HepG2 (cell line): ENCODE measurements at regions not wholly inside any gene's neighbourhood (a gene's known extent, or its start where the extent isn't known, plus 50 kb on each side); places are given as distances from the start of the nearest gene placed in this dataset.
"Not testable (repeated sequence)": the region's sequence is repeated elsewhere in the genome, so short reads cannot be mapped to it uniquely, and the experiment has no call there.

ENCODE experiments used
- ATAC-seq: fragments of 200-7000 bp; cut with Tn5 transposase; 3 replicates; pipeline ENCODE4 v1.9.1; 2020; ENCODE audit warnings: mild to moderate bottlenecking, moderate library complexity
- BruUV-seq: library from RNA; stranded (reverse); fragments of 400-500 nt; replicated peaks from 2 replicates; lab custom pipeline; 2021; lab: Mats Ljungman, UMichigan
- CTCF ChIA-PET: fragments of 300-600 bp; formaldehyde crosslinking; extraction: SDS; loops from one replicate; lab custom pipeline; 2021; ENCODE audit warnings: low total read pairs, inconsistent platforms, low intra/inter-chr PET ratio; lab: Yijun Ruan, JAX
- POLR2A ChIA-PET: fragments of 350-600 bp; sonication (Branson Sonifier 250); formaldehyde crosslinking; loops from one replicate; lab custom pipeline; 2020; ENCODE audit warnings: antibody characterized with exemption, inconsistent platforms; lab: Yijun Ruan, JAX
- DNase-seq: peaks from one replicate; pipeline ENCODE4 v3.0.0-alpha.2; 2015; ENCODE audit warnings: low spot score
- FAIRE-seq: peaks from 3 replicates; lab custom pipeline; 2011; peaks lifted over from hg19 to GRCh38; lab: Jason Lieb, UNC
- H2AFZ ChIP-seq: one replicate; pipeline ENCODE4 v1.6.1; 2011; ENCODE audit warnings: low read length, inconsistent platforms
- H3K27ac ChIP-seq: fragments of 300-600 bp; 3 replicates; pipeline ENCODE4 v1.8.0; 2011; ENCODE audit warnings: mixed run types, mild to moderate bottlenecking, mixed read lengths, low read length, inconsistent platforms; ENCODE audit not compliant: insufficient read depth; ENCODE audit errors: extremely low read length
- H3K27me3 ChIP-seq, 2 experiments: fragments of 200-600 bp in 1 of 2; 2 replicates in 1 of 2; 3 replicates in 1 of 2; pipeline versions ENCODE4 v1.6.0 to v1.8.0; 2011; ENCODE audit warnings: low read length in 2 of 2, mild to moderate bottlenecking in 2 of 2, moderate library complexity in 2 of 2, inconsistent platforms in 1 of 2; ENCODE audit not compliant: insufficient read depth in 2 of 2, control insufficient read depth in 1 of 2
- H3K36me3 ChIP-seq, 2 experiments: fragments of 200-600 bp in 1 of 2; replicated peaks in 1 of 2; 2 replicates in 1 of 2; 3 replicates in 1 of 2; pipeline versions ENCODE4 v1.5.1 to v1.8.0; 2011; ENCODE audit warnings: low read length in 2 of 2, inconsistent platforms in 1 of 2; ENCODE audit not compliant: insufficient read depth in 2 of 2, control insufficient read depth in 1 of 2
- H3K4me1 ChIP-seq: 2 replicates; pipeline ENCODE4 v1.5.1; 2012; ENCODE audit warnings: low read length, inconsistent platforms; ENCODE audit not compliant: insufficient read depth
- H3K4me2 ChIP-seq: 2 replicates; pipeline ENCODE4 v1.6.0; 2011; ENCODE audit warnings: low read depth, low read length, inconsistent platforms
- H3K4me3 ChIP-seq, 3 experiments: fragments of 200-600 bp in 1 of 3; sonication (generic), shearing (Covaris generic) in 1 of 3; replicated peaks in 1 of 3; 2 replicates each; pipeline ENCODE4 v1.5.1; 2011 to 2016; ENCODE audit warnings: low read length in 3 of 3, inconsistent platforms in 2 of 3, low read depth in 2 of 3, mild to moderate bottlenecking in 2 of 3, control low read depth in 1 of 3, mixed read lengths in 1 of 3; ENCODE audit not compliant: insufficient read depth in 1 of 3
- H3K79me2 ChIP-seq: one replicate; pipeline ENCODE4 v1.6.1; 2011; ENCODE audit warnings: low read length, inconsistent platforms; ENCODE audit not compliant: insufficient read depth
- H3K9ac ChIP-seq: 2 replicates; pipeline ENCODE4 v1.6.0; 2011; ENCODE audit warnings: mild to moderate bottlenecking, low read depth, low read length, inconsistent platforms; ENCODE audit not compliant: insufficient read depth
- H3K9me3 ChIP-seq: 2 replicates; pipeline ENCODE4 v1.5.1; 2012; ENCODE audit warnings: mild to moderate bottlenecking, low read length
- H4K20me1 ChIP-seq: 2 replicates; pipeline ENCODE4 v1.6.0; 2011; ENCODE audit warnings: inconsistent platforms, mild to moderate bottlenecking, low read length, moderate library complexity; ENCODE audit not compliant: insufficient read depth
- FOXK2 ChIP-seq: fragments of 450-650 bp; IDR thresholded peaks from 2 replicates; pipeline ENCODE4 v1.6.1; 2016
- HNRNPK ChIP-seq: fragments of 200-400 bp; formaldehyde crosslinking; IDR thresholded peaks from 2 replicates; pipeline ENCODE4 v1.6.1; 2018; ENCODE audit warnings: low read length, low read depth, moderate library complexity, mild to moderate bottlenecking; ENCODE audit not compliant: poor library complexity, severe bottlenecking
- PHF21A ChIP-seq: sonication (generic); formaldehyde crosslinking; IDR thresholded peaks from 2 replicates; pipeline ENCODE4 v1.5.0; 2020; ENCODE audit warnings: mild to moderate bottlenecking, missing genetic modification reagents
- RBAK ChIP-seq: sonication (generic); formaldehyde crosslinking; IDR thresholded peaks from 2 replicates; pipeline ENCODE4 v1.5.1; 2020; ENCODE audit warnings: mild to moderate bottlenecking, missing genetic modification reagents
- RFX1 ChIP-seq: fragments of 450-650 bp; IDR thresholded peaks from 2 replicates; pipeline ENCODE4 v1.6.1; 2017
- ZNF766 ChIP-seq: sonication (generic); formaldehyde crosslinking; IDR thresholded peaks from 2 replicates; pipeline ENCODE4 v1.5.0; 2020; ENCODE audit warnings: missing genetic modification reagents, borderline replicate concordance
- WGBS: methylation state at CpG from one replicate; pipeline ENCODE4 v1.1.6; 2017; ENCODE audit warnings: low lambda C conversion rate; 5-methylcytosine and 5-hydroxymethylcytosine counted together
- in situ Hi-C: cut with HindIII; loops from 2 replicates; pipeline ENCODE4 v1.10.0; 2017; ENCODE audit warnings: low pct_unique_long_range_greater_than_20kb; ENCODE audit not compliant: extremely low pct_ligation_motif_present
- intact Hi-C: fragments of 100-400 bp; cut with micrococcal nuclease; formaldehyde crosslinking; loops from one replicate; pipeline ENCODE4 v1.10.0; 2022; ENCODE audit not compliant: unreplicated experiment
- TF ChIP-seq, protein P1 (sequence below): sonication (generic); formaldehyde crosslinking; IDR thresholded peaks from 2 replicates; pipeline ENCODE4 v1.8.0; 2022; ENCODE audit warnings: mild to moderate bottlenecking, missing genetic modification reagents, moderate library complexity
- TF ChIP-seq, protein P2 (sequence below): sonication (generic); formaldehyde crosslinking; IDR thresholded peaks from 2 replicates; pipeline ENCODE4 v1.5.1; 2020; ENCODE audit warnings: missing genetic modification reagents, mild to moderate bottlenecking, borderline replicate concordance
- TF ChIP-seq, protein P3 (sequence below): IDR thresholded peaks from 2 replicates; pipeline ENCODE4 v1.6.1; 2016; ENCODE audit warnings: low read depth, missing genetic modification reagents, missing compliant biosample characterization

DNA sequence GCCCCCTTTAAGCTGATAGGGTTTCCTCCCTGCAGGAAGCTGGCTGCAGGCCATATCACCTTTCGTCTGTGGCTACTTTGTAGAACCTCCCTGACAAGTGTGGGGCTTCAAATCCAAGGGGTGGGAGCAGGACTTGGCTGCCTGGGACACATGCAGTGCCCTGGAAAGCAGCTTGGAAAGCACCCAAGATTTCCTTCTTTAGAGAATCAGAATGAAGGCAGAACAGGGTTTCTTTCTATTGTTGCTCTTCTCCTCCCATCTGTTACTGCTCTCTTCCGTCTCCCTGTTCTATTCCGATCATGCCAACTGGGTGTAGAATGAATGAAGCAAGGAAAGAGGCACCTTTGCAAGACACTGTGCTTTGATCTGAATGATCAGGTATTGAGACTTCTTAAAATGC is 282.2 kb downstream of the MED10 start:
- in situ Hi-C loops = no loop called here
- Histone ChIP-seq H3K9me3 (no peaks in the 10 kb centered on the region), H3K27me3 (no peaks in the 10 kb centered on the region), H4K20me1 (no peaks in the 10 kb centered on the region), H3K4me1 (no peaks in the 10 kb centered on the region), H3K4me2 (no peak overlapping the region), H2AFZ (no peak overlapping the region), H3K36me3 (no peaks in the 10 kb centered on the region), H3K9ac (no peak overlapping the region), H3K27ac (no peak overlapping the region), H3K79me2 (no peaks in the 10 kb centered on the region), H3K4me3 (no peak overlapping the region)
- 32% methylated on average over 3 of the region's 3 CpGs for WGBS
- TF ChIP-seq, protein P1, sequence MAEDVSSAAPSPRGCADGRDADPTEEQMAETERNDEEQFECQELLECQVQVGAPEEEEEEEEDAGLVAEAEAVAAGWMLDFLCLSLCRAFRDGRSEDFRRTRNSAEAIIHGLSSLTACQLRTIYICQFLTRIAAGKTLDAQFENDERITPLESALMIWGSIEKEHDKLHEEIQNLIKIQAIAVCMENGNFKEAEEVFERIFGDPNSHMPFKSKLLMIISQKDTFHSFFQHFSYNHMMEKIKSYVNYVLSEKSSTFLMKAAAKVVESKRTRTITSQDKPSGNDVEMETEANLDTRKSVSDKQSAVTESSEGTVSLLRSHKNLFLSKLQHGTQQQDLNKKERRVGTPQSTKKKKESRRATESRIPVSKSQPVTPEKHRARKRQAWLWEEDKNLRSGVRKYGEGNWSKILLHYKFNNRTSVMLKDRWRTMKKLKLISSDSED (CRISPR knock-in tag) = no peak
- TF ChIP-seq FOXK2 (no peak), HNRNPK (no peak), ZNF766 (CRISPR knock-in tag) (no peak), PHF21A (CRISPR knock-in tag) (no peak), RFX1 (no peak), RBAK (no peak)
- TF ChIP-seq, protein P2, sequence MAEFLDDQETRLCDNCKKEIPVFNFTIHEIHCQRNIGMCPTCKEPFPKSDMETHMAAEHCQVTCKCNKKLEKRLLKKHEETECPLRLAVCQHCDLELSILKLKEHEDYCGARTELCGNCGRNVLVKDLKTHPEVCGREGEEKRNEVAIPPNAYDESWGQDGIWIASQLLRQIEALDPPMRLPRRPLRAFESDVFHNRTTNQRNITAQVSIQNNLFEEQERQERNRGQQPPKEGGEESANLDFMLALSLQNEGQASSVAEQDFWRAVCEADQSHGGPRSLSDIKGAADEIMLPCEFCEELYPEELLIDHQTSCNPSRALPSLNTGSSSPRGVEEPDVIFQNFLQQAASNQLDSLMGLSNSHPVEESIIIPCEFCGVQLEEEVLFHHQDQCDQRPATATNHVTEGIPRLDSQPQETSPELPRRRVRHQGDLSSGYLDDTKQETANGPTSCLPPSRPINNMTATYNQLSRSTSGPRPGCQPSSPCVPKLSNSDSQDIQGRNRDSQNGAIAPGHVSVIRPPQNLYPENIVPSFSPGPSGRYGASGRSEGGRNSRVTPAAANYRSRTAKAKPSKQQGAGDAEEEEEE (CRISPR knock-in tag) = no peak
- TF ChIP-seq, protein P3, sequence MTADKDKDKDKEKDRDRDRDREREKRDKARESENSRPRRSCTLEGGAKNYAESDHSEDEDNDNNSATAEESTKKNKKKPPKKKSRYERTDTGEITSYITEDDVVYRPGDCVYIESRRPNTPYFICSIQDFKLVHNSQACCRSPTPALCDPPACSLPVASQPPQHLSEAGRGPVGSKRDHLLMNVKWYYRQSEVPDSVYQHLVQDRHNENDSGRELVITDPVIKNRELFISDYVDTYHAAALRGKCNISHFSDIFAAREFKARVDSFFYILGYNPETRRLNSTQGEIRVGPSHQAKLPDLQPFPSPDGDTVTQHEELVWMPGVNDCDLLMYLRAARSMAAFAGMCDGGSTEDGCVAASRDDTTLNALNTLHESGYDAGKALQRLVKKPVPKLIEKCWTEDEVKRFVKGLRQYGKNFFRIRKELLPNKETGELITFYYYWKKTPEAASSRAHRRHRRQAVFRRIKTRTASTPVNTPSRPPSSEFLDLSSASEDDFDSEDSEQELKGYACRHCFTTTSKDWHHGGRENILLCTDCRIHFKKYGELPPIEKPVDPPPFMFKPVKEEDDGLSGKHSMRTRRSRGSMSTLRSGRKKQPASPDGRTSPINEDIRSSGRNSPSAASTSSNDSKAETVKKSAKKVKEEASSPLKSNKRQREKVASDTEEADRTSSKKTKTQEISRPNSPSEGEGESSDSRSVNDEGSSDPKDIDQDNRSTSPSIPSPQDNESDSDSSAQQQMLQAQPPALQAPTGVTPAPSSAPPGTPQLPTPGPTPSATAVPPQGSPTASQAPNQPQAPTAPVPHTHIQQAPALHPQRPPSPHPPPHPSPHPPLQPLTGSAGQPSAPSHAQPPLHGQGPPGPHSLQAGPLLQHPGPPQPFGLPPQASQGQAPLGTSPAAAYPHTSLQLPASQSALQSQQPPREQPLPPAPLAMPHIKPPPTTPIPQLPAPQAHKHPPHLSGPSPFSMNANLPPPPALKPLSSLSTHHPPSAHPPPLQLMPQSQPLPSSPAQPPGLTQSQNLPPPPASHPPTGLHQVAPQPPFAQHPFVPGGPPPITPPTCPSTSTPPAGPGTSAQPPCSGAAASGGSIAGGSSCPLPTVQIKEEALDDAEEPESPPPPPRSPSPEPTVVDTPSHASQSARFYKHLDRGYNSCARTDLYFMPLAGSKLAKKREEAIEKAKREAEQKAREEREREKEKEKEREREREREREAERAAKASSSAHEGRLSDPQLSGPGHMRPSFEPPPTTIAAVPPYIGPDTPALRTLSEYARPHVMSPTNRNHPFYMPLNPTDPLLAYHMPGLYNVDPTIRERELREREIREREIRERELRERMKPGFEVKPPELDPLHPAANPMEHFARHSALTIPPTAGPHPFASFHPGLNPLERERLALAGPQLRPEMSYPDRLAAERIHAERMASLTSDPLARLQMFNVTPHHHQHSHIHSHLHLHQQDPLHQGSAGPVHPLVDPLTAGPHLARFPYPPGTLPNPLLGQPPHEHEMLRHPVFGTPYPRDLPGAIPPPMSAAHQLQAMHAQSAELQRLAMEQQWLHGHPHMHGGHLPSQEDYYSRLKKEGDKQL (CRISPR knock-in tag) = no peak
- ATAC-seq (no peak), FAIRE-seq (no peak), DNase-seq (no peak)
- no TSS peak for BruUV-seq
- CTCF ChIA-PET = no interaction called here
- POLR2A ChIA-PET = no interaction called here
- intact Hi-C loops = no loop called here

DNA sequence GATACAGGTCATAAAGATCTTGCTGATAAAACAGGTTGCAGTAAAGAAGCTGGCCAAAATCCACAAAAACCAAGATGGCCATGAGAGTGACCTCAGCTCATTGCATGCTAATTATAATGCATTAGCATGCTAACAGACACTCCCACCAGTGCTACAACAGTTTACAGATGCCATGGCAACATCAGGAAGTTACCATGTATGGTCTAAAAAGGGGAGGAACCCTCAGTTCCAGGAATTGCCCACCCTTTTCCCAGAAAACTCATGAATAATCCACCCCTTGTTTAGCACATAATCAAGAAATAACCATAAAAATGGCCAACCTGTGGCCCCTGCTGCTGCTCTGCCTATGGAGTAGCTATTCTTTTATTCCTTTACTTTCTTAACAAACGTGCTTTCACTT is 284.2 kb downstream of the MED10 start:
- DNase-seq, H3K9me3 ChIP-seq, BruUV-seq, H3K4me1 ChIP-seq, FAIRE-seq, H3K79me2 ChIP-seq, H4K20me1 ChIP-seq, H3K4me2 ChIP-seq, H3K36me3 ChIP-seq, H2AFZ ChIP-seq, CTCF ChIA-PET, H3K27ac ChIP-seq, in situ Hi-C loops, ATAC-seq, H3K27me3 ChIP-seq, intact Hi-C loops, H3K4me3 ChIP-seq, H3K9ac ChIP-seq, POLR2A ChIA-PET: not testable (repeated sequence)
- 6% methylated on average over 1 of the region's 1 CpG for WGBS
